ENCODE measurements at regions not wholly inside any gene's neighbourhood (a gene's known extent, or its start where the extent isn't known, plus 50 kb on each side); places are given as distances from the start of the nearest gene placed in this dataset.

GRCh38 chr1:209376774-209377173 is 206.7 kb upstream of the CAMK1G start:
- TF ChIP-seq CTCF (IDR thresholded peaks at IDR 0.05) = no peak
- no peak for TF ChIP-seq POLR2A (IDR thresholded peaks at IDR 0.05)

Measured in lower leg skin (tissue), 3 donors.